ENCODE measurements at regions not wholly inside any gene's neighbourhood (a gene's known extent, or its start where the extent isn't known, plus 50 kb on each side); places are given as distances from the start of the nearest gene placed in this dataset.

DNA sequence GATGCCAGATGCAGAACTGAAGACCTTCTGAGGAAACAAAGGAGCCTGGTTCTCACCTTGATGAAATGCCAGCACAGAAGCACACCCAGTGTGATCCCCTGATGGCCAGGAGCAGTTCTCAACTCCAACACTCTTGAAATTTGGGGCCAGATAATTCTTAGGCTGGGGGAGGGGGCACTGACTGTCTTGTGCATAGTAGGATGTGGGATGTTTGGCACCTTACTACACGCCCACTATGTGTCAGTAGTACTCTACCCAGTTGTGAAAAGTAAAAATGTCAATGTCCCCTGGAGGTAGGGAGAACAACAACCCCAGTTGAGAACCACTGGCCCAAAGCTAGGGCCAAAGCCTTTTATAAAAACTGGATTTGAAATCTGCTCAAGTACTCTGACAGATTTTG, 398.3 kb upstream of the ARID1B start:
- no peak overlapping the region for H3K27ac ChIP-seq (ENCODE audit: insufficient read depth, low read length)
- no peak overlapping the region for H3K4me2 ChIP-seq (ENCODE audit: low read depth, low read length)
- no CpG with 5 or more reads among the region's 1 CpG for WGBS, 2 experiments (ENCODE audit: extremely low coverage in 2 of 2, insufficient read length in 1 of 2)

More for the DNA sequence above, 398.3 kb upstream of the ARID1B start:
- Histone ChIP-seq H3K9me3 (ENCODE audit: control insufficient read depth, insufficient read depth, low read length) (no peaks in the 10 kb centered on the region), H2AFZ (replicated peaks; ENCODE audit: low read length, poor library complexity) (no peak overlapping the region), H3K36me3 (ENCODE audit: control insufficient read depth, insufficient read depth, low read length) (no peaks in the 10 kb centered on the region), H3K27me3 (ENCODE audit: control insufficient read depth, insufficient read depth, low read length) (no peaks in the 10 kb centered on the region), H3K4me1 (ENCODE audit: control insufficient read depth, insufficient read depth, low read length) (no peaks in the 10 kb centered on the region; the same call in 1 of the 2 replicates), H3K4me3 (ENCODE audit: insufficient read depth, low read depth, low read length) (no peak overlapping the region), H2AK9ac (replicated peaks; ENCODE audit: low read depth, low read length, poor library complexity) (no peak overlapping the region), H4K91ac (ENCODE audit: insufficient read depth, low read depth, low read length) (no peak overlapping the region), H4K20me1 (ENCODE audit: insufficient read depth, low read length) (no peaks in the 10 kb centered on the region), H2BK120ac (ENCODE audit: low read depth, low read length) (no peak overlapping the region), H3K56ac (ENCODE audit: extremely low read depth, insufficient read depth, low read length) (no peak overlapping the region), H2BK20ac (ENCODE audit: low read depth, low read length) (no peak overlapping the region), H3K23ac (ENCODE audit: low read depth, low read length) (no peak overlapping the region), H2BK15ac (ENCODE audit: low read depth, low read length) (no peak overlapping the region), H3K14ac (replicated peaks; ENCODE audit: low read depth, low read length) (no peak overlapping the region), H3K18ac (ENCODE audit: low read depth, low read length) (no peak overlapping the region), H2AK5ac (ENCODE audit: low read depth, low read length) (no peak overlapping the region), H3K79me1 (ENCODE audit: low read depth in 1 of 2, low read length in 2 of 2) (no peaks in the 10 kb centered on the region), H3K9ac (ENCODE audit: low read depth, low read length) (no peak overlapping the region), H3K9me1 (ENCODE audit: insufficient read depth, low read length) (no peaks in the 10 kb centered on the region), H2BK5ac (ENCODE audit: low read depth, low read length, poor library complexity, severe bottlenecking) (no peak overlapping the region), H4K5ac (ENCODE audit: low read depth, low read length) (no peak overlapping the region), H3K4ac (ENCODE audit: low read depth, low read length) (no peak overlapping the region), H4K8ac (ENCODE audit: low read depth in 2 of 2, low read length in 2 of 2) (no peak overlapping the region)
- ChIA-PET POLR2A (ENCODE audit: unreplicated experiment) (no interaction called here), CTCF (no interaction called here)
- DNase-seq: no peak
- no TSS peak for BruUV-seq (replicated peaks)
- intact Hi-C loops (cut with micrococcal nuclease) (no loop called here), dilution Hi-C loops (cut with HindIII; ENCODE audit: low sequenced_read_pairs, unreplicated experiment) (no loop called here), in situ Hi-C loops (cut with MboI; ENCODE audit: low sequenced_read_pairs) (no loop called here)
- TF ChIP-seq USF2 (IDR thresholded peaks at IDR 0.05; ENCODE audit: low read depth, low read length): no peak
- TF ChIP-seq RCOR1 (IDR thresholded peaks at IDR 0.05; ENCODE audit: insufficient replicate concordance, low read length): no peak
- TF ChIP-seq RAD21 (IDR thresholded peaks at IDR 0.05; ENCODE audit: low read length): no peak
- TF ChIP-seq BHLHE40 (IDR thresholded peaks at IDR 0.05; ENCODE audit: low read depth, low read length): no peak
- no peak for TF ChIP-seq MAFK (IDR thresholded peaks at IDR 0.05; ENCODE audit: low read depth, low read length)
- no peak for TF ChIP-seq MAZ (IDR thresholded peaks at IDR 0.05; ENCODE audit: borderline replicate concordance, low read depth, low read length)
- TF ChIP-seq NFE2L2 (IDR thresholded peaks at IDR 0.05; ENCODE audit: low read depth, low read length): no peak
- no peak for TF ChIP-seq CEBPB (IDR thresholded peaks at IDR 0.05; ENCODE audit: low read depth, low read length)
- no peak for TF ChIP-seq FOS (IDR thresholded peaks at IDR 0.05; ENCODE audit: low read depth, low read length)
- no peak for TF ChIP-seq POLR2A (IDR thresholded peaks at IDR 0.05; ENCODE audit: low read depth, low read length)
- TF ChIP-seq, protein P1, sequence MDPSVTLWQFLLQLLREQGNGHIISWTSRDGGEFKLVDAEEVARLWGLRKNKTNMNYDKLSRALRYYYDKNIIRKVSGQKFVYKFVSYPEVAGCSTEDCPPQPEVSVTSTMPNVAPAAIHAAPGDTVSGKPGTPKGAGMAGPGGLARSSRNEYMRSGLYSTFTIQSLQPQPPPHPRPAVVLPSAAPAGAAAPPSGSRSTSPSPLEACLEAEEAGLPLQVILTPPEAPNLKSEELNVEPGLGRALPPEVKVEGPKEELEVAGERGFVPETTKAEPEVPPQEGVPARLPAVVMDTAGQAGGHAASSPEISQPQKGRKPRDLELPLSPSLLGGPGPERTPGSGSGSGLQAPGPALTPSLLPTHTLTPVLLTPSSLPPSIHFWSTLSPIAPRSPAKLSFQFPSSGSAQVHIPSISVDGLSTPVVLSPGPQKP (IDR thresholded peaks at IDR 0.05; ENCODE audit: borderline replicate concordance, low read depth, low read length): no peak
- TF ChIP-seq SMC3 (IDR thresholded peaks at IDR 0.05; ENCODE audit: low read depth, low read length): no peak
- TF ChIP-seq MXI1 (IDR thresholded peaks at IDR 0.05; ENCODE audit: borderline replicate concordance, low read depth, low read length): no peak
- no peak for ATAC-seq (ENCODE audit: low read depth)
